Embryonic facial prominence (tissue), 1 donor: ENCODE measurements at regions not wholly inside any gene's neighbourhood (a gene's known extent, or its start where the extent isn't known, plus 50 kb on each side); places are given as distances from the start of the nearest gene placed in this dataset.

Experiments
- DNase-seq: peaks from one replicate; pipeline ENCODE4 v3.0.0-alpha.2; 2016; ENCODE audit errors: extremely low spot score

GRCh38 chr6:145483191-145483996 is 251.9 kb downstream of the EPM2A start:
- DNase-seq, result no peak

GRCh38 chr6:145485288-145485687 is 250.0 kb downstream of the EPM2A start:
- DNase-seq, result no peak

- no peak for DNase-seq
Observed at GRCh38 chr6:145486306-145486705, 249.0 kb downstream of the EPM2A start.

DNA sequence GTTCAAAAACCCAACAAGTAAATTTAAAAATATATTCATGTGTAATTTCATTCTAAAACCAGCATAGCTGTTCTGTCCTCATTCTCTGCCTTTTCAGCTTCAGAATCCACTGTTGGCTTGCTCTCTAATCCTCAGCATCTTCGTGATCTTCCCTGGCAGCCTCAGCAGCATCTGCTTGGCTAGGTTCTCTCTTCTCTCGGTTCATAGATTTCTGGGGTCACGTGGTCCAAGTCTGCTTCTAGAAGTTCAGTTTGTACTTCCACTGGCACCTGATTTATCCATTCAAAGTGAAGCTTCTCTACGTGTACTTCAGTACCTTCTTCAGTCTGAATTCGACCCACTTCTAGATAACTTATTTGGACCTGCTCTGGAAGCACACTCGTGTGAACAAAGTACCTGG is 245.7 kb downstream of the EPM2A start:
- no peak for DNase-seq

GRCh38 chr6:145490068-145490467 is 245.3 kb downstream of the EPM2A start:
- no peak for DNase-seq

- no peak for DNase-seq
Observed at GRCh38 chr6:145491126-145491525, 244.2 kb downstream of the EPM2A start.

GRCh38 chr6:145497006-145497405 is 238.3 kb downstream of the EPM2A start:
- DNase-seq, result no peak

- no peak for DNase-seq
Observed at GRCh38 chr6:145498425-145498824, 236.9 kb downstream of the EPM2A start.

- no peak for DNase-seq
Observed at GRCh38 chr6:145502416-145502815, 232.9 kb downstream of the EPM2A start.

DNA sequence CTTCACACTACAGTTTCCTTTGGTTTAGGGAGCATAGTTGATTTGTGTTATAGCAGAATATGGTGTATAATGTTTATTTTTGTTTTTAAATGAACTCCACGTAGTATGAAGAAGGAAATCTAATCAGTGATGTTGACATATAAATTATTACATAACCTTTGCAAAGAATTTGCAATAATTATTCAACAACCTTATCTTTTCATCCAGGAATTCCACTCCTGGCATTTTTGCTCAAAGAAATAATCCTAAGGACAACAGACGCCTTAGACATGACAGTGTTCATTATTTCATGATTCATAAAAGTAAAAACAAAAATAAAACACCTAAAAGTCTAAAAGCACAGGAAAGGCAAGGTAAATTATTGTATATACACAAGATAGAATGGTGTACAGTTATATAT is 229.2 kb downstream of the EPM2A start:
- no peak for DNase-seq

GRCh38 chr6:145506565-145506964 is 228.8 kb downstream of the EPM2A start:
- no peak for DNase-seq

DNA sequence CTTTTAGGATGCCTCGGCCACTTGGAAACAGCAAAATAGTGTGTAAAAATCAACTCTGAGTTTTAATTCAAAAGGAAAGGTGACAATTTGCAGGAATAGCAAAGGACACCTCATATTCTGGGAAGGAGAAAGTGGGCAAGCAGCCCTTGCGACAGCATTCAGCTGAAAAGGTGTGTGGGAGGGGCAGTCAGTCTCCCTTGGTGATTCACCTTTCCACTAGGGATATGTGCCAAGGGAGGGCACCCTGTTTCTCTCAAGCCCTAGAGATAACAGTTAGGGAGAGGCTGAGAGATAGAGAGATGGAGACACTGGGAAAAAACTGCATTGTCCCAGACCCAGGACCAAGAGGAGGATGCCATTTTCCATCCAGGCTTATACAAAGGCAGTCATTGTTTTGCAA is 228.1 kb downstream of the EPM2A start:
- DNase-seq, result no peak

- no peak for DNase-seq
Observed at GRCh38 chr6:145508107-145508506, 227.2 kb downstream of the EPM2A start.

- no peak for DNase-seq
Observed at GRCh38 chr6:145517492-145517891, 217.8 kb downstream of the EPM2A start.

- no peak for DNase-seq
Observed at GRCh38 chr6:145525038-145525437, 210.3 kb downstream of the EPM2A start.

GRCh38 chr6:145529582-145529981 is 205.7 kb downstream of the EPM2A start:
- DNase-seq, result no peak

GRCh38 chr6:145530454-145530853 is 204.9 kb downstream of the EPM2A start:
- DNase-seq, result no peak

DNA sequence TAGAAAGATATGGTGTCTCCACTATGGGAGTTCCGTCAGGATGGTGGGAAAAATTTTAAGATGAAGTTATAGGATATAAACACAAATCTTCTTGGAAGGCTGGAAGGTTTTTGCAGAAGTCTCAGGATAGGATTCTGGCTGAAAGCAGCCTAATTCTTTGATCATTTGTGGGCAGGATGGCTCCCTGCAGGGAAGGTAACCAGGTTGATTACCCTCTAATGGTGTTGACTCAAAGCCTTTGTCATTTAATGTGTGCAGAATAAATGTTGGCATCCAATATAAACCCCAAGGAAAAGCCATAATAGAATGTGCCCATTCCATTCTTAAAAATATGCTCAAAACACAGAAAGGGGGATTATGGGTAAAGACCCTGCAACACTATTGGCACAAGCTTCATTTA is 204.3 kb downstream of the EPM2A start:
- DNase-seq, result no peak

DNA sequence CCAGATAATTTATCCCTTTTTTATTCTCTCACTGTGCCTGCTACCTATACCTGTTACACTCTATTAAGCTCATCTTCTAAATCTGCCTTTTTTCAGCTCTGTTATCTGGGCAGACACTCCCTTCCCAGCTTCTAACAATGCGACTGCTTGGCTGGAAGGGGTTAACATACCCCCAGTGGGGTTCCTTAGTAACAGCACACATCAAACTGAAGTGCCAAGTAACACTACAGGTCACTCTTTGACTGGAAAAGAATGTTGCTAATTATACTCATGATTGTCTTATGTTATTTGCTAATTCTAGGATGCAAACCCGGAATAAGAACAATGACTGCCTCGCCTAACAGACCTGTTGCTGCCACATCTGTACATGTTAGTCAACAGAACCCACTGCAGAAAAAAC is 203.5 kb downstream of the EPM2A start:
- no peak for DNase-seq

DNA sequence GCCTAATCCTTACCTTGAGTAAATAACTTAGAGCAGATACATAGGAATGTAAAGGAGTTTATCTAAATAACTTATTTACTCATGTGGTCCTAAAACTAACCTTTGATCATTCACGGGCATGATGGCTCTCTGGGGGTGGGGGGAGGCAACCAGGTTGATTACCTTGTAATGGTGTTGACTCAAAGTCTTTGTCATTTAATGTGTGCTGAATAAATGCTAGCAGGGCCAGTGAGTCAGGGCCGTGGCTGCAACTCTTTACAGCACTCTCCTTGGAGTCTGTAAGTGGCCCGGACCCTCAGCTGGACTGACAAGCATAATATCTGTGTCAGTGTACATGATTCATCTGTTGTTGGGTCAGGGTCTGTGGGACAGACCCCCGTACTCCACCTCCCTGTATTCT is 203.0 kb downstream of the EPM2A start:
- no peak for DNase-seq

DNA sequence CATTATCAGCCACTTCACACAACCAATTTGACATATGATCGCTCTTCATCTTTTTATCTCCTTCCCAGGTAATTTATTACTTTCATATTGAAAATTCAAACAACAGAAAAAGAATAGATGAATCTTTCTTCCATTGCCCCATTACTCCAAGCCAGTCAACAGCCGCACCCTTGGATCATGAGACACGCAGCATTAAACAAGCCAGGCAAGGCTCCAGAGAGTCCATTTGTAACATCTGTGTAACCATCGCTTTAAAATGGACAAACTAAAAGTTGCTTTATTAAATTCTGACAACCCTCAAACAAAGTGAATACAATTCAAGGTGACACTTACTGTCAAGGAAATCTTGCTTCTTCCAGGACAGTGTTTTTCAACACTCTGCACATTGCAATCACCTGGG is 200.3 kb downstream of the EPM2A start:
- DNase-seq, result no peak

- DNase-seq, result no peak
Observed at GRCh38 chr6:145538989-145539388, 196.3 kb downstream of the EPM2A start.

DNA sequence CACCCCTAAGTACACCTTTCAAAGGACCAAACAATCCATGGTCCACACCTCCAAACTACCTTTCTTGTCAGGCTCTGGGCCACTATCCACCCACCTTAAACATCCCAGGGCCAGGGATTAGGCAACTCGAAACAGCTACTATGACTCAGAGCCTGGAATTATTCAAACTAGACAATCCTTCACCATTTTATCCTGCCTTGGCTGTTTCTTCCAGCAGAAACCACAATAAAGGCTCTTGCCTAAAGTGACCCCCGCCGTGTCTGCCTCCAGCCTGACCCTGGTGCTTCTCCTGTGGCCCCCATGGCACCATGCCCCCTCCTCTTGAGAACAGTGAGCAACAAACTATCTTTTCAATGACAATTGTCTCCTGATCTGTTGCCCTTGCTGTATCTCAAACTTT is 195.5 kb downstream of the EPM2A start:
- DNase-seq, result no peak

DNA sequence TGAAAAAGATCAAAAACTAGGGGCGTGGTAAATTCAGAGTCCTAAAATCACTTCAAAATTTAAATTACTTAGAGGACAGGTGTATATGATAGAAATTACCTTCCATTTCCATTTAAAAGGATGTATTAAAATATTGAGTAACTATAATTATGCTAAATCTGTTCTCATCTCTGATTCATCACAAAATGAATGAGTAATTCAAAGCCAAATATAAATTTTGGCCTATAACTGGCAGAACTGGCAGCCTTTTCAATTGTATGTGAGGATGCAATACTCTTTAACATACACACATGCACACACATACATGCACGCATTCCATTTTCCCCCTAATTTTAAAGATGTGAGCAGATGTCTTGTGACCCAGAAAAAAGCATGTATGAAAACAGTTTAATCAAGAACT is 194.6 kb downstream of the EPM2A start:
- DNase-seq, result no peak
